IPS DF 6.9 (cell line): ENCODE measurements at regions not wholly inside any gene's neighbourhood (a gene's known extent, or its start where the extent isn't known, plus 50 kb on each side); places are given as distances from the start of the nearest gene placed in this dataset.

Experiments
- DNase-seq: peaks from one replicate; pipeline ENCODE4 v3.0.0-alpha.2; 2013; ENCODE audit warnings: low read depth, low spot score
- H3K27ac ChIP-seq: one replicate; pipeline ENCODE4 v1.5.1; 2013; ENCODE audit warnings: low read length, control low read depth
- H3K27me3 ChIP-seq: 2 replicates; pipeline ENCODE4 v1.6.1; 2013; ENCODE audit warnings: mild to moderate bottlenecking, low read length; ENCODE audit not compliant: control insufficient read depth, insufficient read depth
- H3K36me3 ChIP-seq: 2 replicates; pipeline ENCODE4 v1.6.1; 2013; ENCODE audit warnings: low read length; ENCODE audit not compliant: control insufficient read depth, insufficient read depth
- H3K4me1 ChIP-seq: 2 replicates; pipeline ENCODE4 v1.6.1; 2013; ENCODE audit warnings: low read length; ENCODE audit not compliant: control insufficient read depth, insufficient read depth
- H3K4me3 ChIP-seq: 2 replicates; pipeline ENCODE4 v1.5.1; 2013; ENCODE audit warnings: mild to moderate bottlenecking, low read length
- H3K9me3 ChIP-seq: 2 replicates; pipeline ENCODE4 v1.6.1; 2013; ENCODE audit warnings: low read length, inconsistent platforms; ENCODE audit not compliant: control insufficient read depth, insufficient read depth
- WGBS: extraction: QIAGEN DNeasy Blood & Tissue Kit; methylation state at CpG from one replicate; pipeline ENCODE4 v1.1.7; 2013; ENCODE audit warnings: mixed read lengths, missing lambda C conversion rate; ENCODE audit not compliant: insufficient read length, insufficient coverage; 5-methylcytosine and 5-hydroxymethylcytosine counted together

GRCh38 chr1:182200025-182200812, 138.7 kb upstream of the ZNF648 start:
- Histone ChIP-seq H3K27ac (no peak overlapping the region), H3K27me3 (no peaks in the 10 kb centered on the region), H3K4me1 (no peaks in the 10 kb centered on the region), H3K9me3 (no peaks in the 10 kb centered on the region), H3K4me3 (no peak overlapping the region), H3K36me3 (no peaks in the 10 kb centered on the region)
- WGBS = no CpG with 5 or more reads among the region's 4 CpGs
- no peak for DNase-seq

- Histone ChIP-seq H3K4me1 (no peaks in the 10 kb centered on the region), H3K4me3 (no peak overlapping the region), H3K9me3 (no peaks in the 10 kb centered on the region), H3K36me3 (no peaks in the 10 kb centered on the region), H3K27ac (no peak overlapping the region), H3K27me3 (no peaks in the 10 kb centered on the region)
- no CpG with 5 or more reads among the region's 4 CpGs for WGBS
- DNase-seq = peak; percentile 1
Measured at GRCh38 chr1:182198006-182198605, 136.6 kb upstream of the ZNF648 start.

GRCh38 chr1:182196897-182197870, 135.7 kb upstream of the ZNF648 start:
- H3K4me3 ChIP-seq = no peak overlapping the region
- no CpG with 5 or more reads among the region's 7 CpGs for WGBS
- H3K36me3 ChIP-seq = no peaks in the 10 kb centered on the region
- H3K9me3 ChIP-seq = no peaks in the 10 kb centered on the region
- no peak overlapping the region for H3K27ac ChIP-seq
- no peaks in the 10 kb centered on the region for H3K4me1 ChIP-seq
- H3K27me3 ChIP-seq = no peaks in the 10 kb centered on the region
- no peak for DNase-seq

GRCh38 chr1:182195733-182196132, 134.2 kb upstream of the ZNF648 start:
- Histone ChIP-seq H3K9me3 (no peaks in the 10 kb centered on the region), H3K36me3 (no peaks in the 10 kb centered on the region), H3K27me3 (no peaks in the 10 kb centered on the region), H3K27ac (no peak overlapping the region), H3K4me1 (no peaks in the 10 kb centered on the region), H3K4me3 (no peak overlapping the region)
- no peak for DNase-seq
- no CpG with 5 or more reads among the region's 1 CpG for WGBS

DNA sequence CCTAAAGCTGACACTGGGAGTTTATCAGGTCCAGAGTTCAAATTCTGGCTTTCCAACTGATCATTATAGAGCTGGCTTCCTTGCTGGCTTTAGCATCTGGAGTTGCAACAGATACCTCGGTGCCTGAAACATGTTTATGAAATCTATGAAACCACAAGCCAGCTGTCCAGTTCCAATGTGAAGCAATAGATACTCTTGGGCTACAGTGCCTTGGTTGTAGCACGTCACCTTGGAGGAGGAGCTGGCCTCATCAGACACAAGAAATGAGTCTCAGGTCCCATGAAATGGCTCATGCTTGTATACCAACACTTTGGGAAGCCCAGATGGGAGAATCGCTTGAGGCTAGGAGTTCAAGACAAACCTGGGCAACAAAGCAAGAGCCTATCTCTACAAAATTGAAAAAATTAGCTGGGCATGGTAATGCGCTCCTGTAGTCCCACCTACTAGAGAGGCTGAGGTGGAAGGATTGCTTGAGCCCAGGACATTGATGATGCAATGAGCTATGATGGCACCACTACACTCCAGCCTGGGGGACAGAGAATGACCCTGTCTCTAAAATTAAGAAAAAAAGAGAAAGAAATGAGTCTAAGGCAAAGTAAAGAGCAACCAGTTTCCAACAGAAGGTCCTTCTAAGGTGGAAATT, 132.5 kb upstream of the ZNF648 start:
- H3K9me3 ChIP-seq = no peaks in the 10 kb centered on the region

DNA sequence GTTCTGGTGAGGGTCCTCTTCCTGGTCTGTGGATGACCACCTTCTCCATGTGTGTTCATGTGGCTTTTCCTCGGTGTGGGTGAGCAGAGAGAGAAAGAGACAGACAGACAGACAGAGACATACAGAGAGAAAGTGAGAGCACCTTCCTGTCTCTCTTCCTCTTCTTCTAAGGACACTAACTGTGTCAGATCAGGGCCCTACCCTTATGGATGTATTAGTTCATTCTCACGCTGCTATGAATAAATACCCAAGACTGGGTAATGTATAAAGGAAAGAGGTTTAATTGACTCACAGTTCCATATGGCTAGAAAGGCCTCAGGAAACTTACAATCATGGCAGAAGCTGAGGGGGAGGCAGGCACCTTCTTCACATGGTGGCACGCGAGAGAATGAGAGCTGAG, 131.5 kb upstream of the ZNF648 start:
- no peak for DNase-seq
- no CpG with 5 or more reads among the region's 4 CpGs for WGBS
- H3K9me3 ChIP-seq = no peaks in the 10 kb centered on the region
- no peaks in the 10 kb centered on the region for H3K4me1 ChIP-seq
- no peak overlapping the region for H3K4me3 ChIP-seq
- no peaks in the 10 kb centered on the region for H3K27me3 ChIP-seq
- no peaks in the 10 kb centered on the region for H3K36me3 ChIP-seq
- no peak overlapping the region for H3K27ac ChIP-seq

More for the DNA sequence above, 132.5 kb upstream of the ZNF648 start:
- WGBS = no CpG with 5 or more reads among the region's 4 CpGs
- Histone ChIP-seq H3K27me3 (no peaks in the 10 kb centered on the region), H3K4me1 (no peaks in the 10 kb centered on the region), H3K36me3 (no peaks in the 10 kb centered on the region), H3K27ac (no peak overlapping the region), H3K4me3 (no peak overlapping the region)
- no peak for DNase-seq

GRCh38 chr1:182192215-182192614, 130.7 kb upstream of the ZNF648 start:
- no peak for DNase-seq
- Histone ChIP-seq H3K27ac (no peak overlapping the region), H3K36me3 (no peaks in the 10 kb centered on the region), H3K9me3 (no peaks in the 10 kb centered on the region), H3K27me3 (no peaks in the 10 kb centered on the region), H3K4me3 (no peak overlapping the region), H3K4me1 (no peaks in the 10 kb centered on the region)
- no CpG with 5 or more reads among the region's 3 CpGs for WGBS

- Histone ChIP-seq H3K27ac (no peak overlapping the region), H3K27me3 (no peaks in the 10 kb centered on the region), H3K9me3 (no peaks in the 10 kb centered on the region), H3K4me3 (no peak overlapping the region), H3K36me3 (no peaks in the 10 kb centered on the region), H3K4me1 (no peaks in the 10 kb centered on the region)
- WGBS = no CpG with 5 or more reads among the region's 2 CpGs
- no peak for DNase-seq
Measured at GRCh38 chr1:182191381-182192115, 130.0 kb upstream of the ZNF648 start.

GRCh38 chr1:182189535-182190066, 128.1 kb upstream of the ZNF648 start:
- no peaks in the 10 kb centered on the region for H3K4me1 ChIP-seq
- DNase-seq = no peak
- no peaks in the 10 kb centered on the region for H3K36me3 ChIP-seq
- H3K4me3 ChIP-seq = no peak overlapping the region
- no CpG with 5 or more reads among the region's 3 CpGs for WGBS
- H3K27me3 ChIP-seq = no peaks in the 10 kb centered on the region
- H3K9me3 ChIP-seq = no peaks in the 10 kb centered on the region
- no peak overlapping the region for H3K27ac ChIP-seq
